B cell (primary cell): ENCODE measurements at regions not wholly inside any gene's neighbourhood (a gene's known extent, or its start where the extent isn't known, plus 50 kb on each side); places are given as distances from the start of the nearest gene placed in this dataset.

ENCODE experiments used
- ATAC-seq: fragments of 200-7000 bp; cut with Tn5 transposase; one replicate; pipeline ENCODE4 v1.10.0; 2021; ENCODE audit warnings: low read depth, mild to moderate bottlenecking, moderate number of reproducible peaks, moderate library complexity
- CTCF ChIA-PET: fragments of 350-600 bp; sonication (Branson Sonifier 250); formaldehyde crosslinking; loops from one replicate; lab custom pipeline; 2021; ENCODE audit warnings: antibody characterized with exemption, inconsistent platforms; lab: Charles Lee
- POLR2A ChIA-PET: fragments of 350-600 bp; sonication (Branson Sonifier 250); formaldehyde crosslinking; loops from one replicate; lab custom pipeline; 2021; ENCODE audit warnings: antibody characterized with exemption; lab: Charles Lee
- DNase-seq: peaks from one replicate; pipeline ENCODE4 v3.0.0; 2013
- H2AFZ ChIP-seq: 2 replicates; pipeline ENCODE4 v1.6.1; 2012; ENCODE audit warnings: mild to moderate bottlenecking, low read depth, low read length; ENCODE audit not compliant: insufficient read depth, poor library complexity, severe bottlenecking
- H3K27ac ChIP-seq, 2 donors: 1 replicate in 1 of 2; 2 replicates in 1 of 2; pipeline ENCODE4 v1.5.1; 2012 to 2013; ENCODE audit warnings: low read length in 2 of 2, mild to moderate bottlenecking in 2 of 2, moderate library complexity in 1 of 2
- H3K27me3 ChIP-seq, 4 experiments: fragments of 200-600 bp in 1 of 4; sonication (generic) in 1 of 4; replicated peaks in 1 of 4; 1 replicate in 2 of 4; 2 replicates in 2 of 4; pipeline versions ENCODE4 v1.6.1 to v1.7.0; 2013 to 2016; ENCODE audit warnings: low read length in 3 of 4, mild to moderate bottlenecking in 2 of 4, mixed read lengths in 1 of 4, moderate library complexity in 1 of 4; ENCODE audit not compliant: insufficient read depth in 4 of 4, control insufficient read depth in 3 of 4; ENCODE audit errors: control extremely low read depth in 1 of 4
- H3K36me3 ChIP-seq, 2 experiments: replicated peaks in 1 of 2; 1 replicate in 1 of 2; 2 replicates in 1 of 2; pipeline versions ENCODE4 v1.6.1 to v1.7.1; 2013; ENCODE audit warnings: low read length in 1 of 2; ENCODE audit not compliant: insufficient read depth in 2 of 2, control insufficient read depth in 1 of 2; ENCODE audit errors: control extremely low read depth in 1 of 2, extremely low read depth in 1 of 2
- H3K4me1 ChIP-seq, 2 donors: fragments of 200-600 bp in 1 of 2; sonication (generic) in 1 of 2; 1 replicate in 1 of 2; 2 replicates in 1 of 2; pipeline versions ENCODE4 v1.5.1 to v1.6.1; 2013 to 2017; ENCODE audit warnings: low read length in 2 of 2; ENCODE audit not compliant: control insufficient read depth in 2 of 2, insufficient read depth in 2 of 2
- H3K4me2 ChIP-seq: replicated peaks from 2 replicates; pipeline ENCODE3; 2012; ENCODE audit warnings: mild to moderate bottlenecking, low read depth, low read length; ENCODE audit not compliant: poor library complexity, severe bottlenecking
- H3K4me3 ChIP-seq, 5 experiments: fragments of 200-600 bp in 1 of 5; sonication (generic) in 1 of 5; 1 replicate in 3 of 5; 2 replicates in 2 of 5; pipeline versions ENCODE4 v1.5.1 to v1.7.0; 2011 to 2016; ENCODE audit warnings: low read length in 4 of 5, mild to moderate bottlenecking in 4 of 5, low read depth in 2 of 5, control low read depth in 1 of 5, moderate library complexity in 1 of 5; ENCODE audit not compliant: insufficient read depth in 1 of 5; ENCODE audit errors: control extremely low read depth in 1 of 5, extremely low read depth in 1 of 5
- H3K79me2 ChIP-seq: fragments of 200-600 bp; sonication (generic); one replicate; pipeline ENCODE4 v1.6.0; 2016; ENCODE audit warnings: low read length; ENCODE audit not compliant: control insufficient read depth, insufficient read depth
- H3K9ac ChIP-seq: fragments of 200-600 bp; sonication (generic); 2 replicates; pipeline ENCODE4 v1.6.1; 2017; ENCODE audit warnings: mild to moderate bottlenecking, low read length, moderate library complexity
- H3K9me3 ChIP-seq, 3 donors: one replicate each; pipeline versions ENCODE4 v1.6.1 to v1.7.1; 2013; ENCODE audit warnings: low read length in 2 of 3; ENCODE audit not compliant: control insufficient read depth in 2 of 3, insufficient read depth in 1 of 3; ENCODE audit errors: control extremely low read depth in 1 of 3
- H4K20me1 ChIP-seq: 2 replicates; pipeline ENCODE4 v1.6.0; 2012; ENCODE audit warnings: mild to moderate bottlenecking, low read length; ENCODE audit not compliant: insufficient read depth, control insufficient read depth, poor library complexity, severe bottlenecking
- H3K27ac Mint-ChIP-seq: one replicate; pipeline ENCODE4 v1.8.0; 2021; ENCODE audit warnings: mixed read lengths
- H3K27me3 Mint-ChIP-seq: one replicate; pipeline ENCODE4 v1.8.0; 2021; ENCODE audit warnings: mixed read lengths
- H3K4me1 Mint-ChIP-seq: one replicate; pipeline ENCODE4 v1.8.0; 2021; ENCODE audit warnings: mixed read lengths
- H3K4me3 Mint-ChIP-seq: one replicate; pipeline ENCODE4 v1.8.0; 2021; ENCODE audit warnings: mixed read lengths
- H3K9me3 Mint-ChIP-seq: one replicate; pipeline ENCODE4 v1.8.0; 2022; ENCODE audit warnings: mixed read lengths; ENCODE audit not compliant: insufficient read depth
- EZH2 ChIP-seq: IDR thresholded peaks from 2 replicates; pipeline ENCODE4 v1.6.1; 2012; ENCODE audit warnings: borderline replicate concordance, low read depth, mild to moderate bottlenecking, moderate library complexity, low read length; ENCODE audit not compliant: insufficient read depth, poor library complexity, severe bottlenecking
- WGBS: methylation state at CpG from one replicate; pipeline ENCODE4 v1.1.5; 2013; ENCODE audit warnings: missing lambda C conversion rate; ENCODE audit not compliant: insufficient coverage; 5-methylcytosine and 5-hydroxymethylcytosine counted together
- intact Hi-C: fragments of 100-400 bp; cut with micrococcal nuclease; formaldehyde crosslinking; loops from one replicate; pipeline ENCODE4 v1.10.0; 2022
- TF ChIP-seq, protein P1 (sequence below): fragments of 200-600 bp; IDR thresholded peaks from one replicate; pipeline ENCODE4 v1.8.0; 2022; ENCODE audit warnings: antibody characterized with exemption, mild to moderate bottlenecking

DNA sequence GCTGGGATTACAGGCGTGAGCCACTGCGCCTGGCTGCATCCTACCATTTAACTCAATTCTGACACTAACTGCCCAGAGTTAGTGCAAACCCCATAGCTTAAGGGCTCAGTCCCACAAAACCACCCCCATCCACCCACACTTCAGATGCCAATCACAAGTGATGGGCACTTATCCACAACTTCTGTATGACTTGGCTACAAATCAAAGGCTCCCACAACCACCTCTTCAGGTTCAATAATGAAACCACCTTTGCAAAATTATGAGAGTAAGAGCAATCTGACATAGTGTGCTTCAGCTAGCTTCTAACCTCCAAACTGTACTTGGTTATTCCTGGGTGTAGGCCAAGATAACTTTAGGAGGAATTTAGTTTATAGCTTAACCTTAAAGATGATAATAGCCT lies 51.3 kb upstream of the SLC35F5 start:
- DNase-seq (no peak), ATAC-seq (no peak)
- WGBS: 100% methylated on average over 2 of the region's 2 CpGs
- no peak overlapping the region for H3K4me2 ChIP-seq
- TF ChIP-seq, protein P1, sequence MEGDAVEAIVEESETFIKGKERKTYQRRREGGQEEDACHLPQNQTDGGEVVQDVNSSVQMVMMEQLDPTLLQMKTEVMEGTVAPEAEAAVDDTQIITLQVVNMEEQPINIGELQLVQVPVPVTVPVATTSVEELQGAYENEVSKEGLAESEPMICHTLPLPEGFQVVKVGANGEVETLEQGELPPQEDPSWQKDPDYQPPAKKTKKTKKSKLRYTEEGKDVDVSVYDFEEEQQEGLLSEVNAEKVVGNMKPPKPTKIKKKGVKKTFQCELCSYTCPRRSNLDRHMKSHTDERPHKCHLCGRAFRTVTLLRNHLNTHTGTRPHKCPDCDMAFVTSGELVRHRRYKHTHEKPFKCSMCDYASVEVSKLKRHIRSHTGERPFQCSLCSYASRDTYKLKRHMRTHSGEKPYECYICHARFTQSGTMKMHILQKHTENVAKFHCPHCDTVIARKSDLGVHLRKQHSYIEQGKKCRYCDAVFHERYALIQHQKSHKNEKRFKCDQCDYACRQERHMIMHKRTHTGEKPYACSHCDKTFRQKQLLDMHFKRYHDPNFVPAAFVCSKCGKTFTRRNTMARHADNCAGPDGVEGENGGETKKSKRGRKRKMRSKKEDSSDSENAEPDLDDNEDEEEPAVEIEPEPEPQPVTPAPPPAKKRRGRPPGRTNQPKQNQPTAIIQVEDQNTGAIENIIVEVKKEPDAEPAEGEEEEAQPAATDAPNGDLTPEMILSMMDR: no peak
- TF ChIP-seq EZH2: no peak
- no peak overlapping the region for H3K9ac ChIP-seq
- no peak overlapping the region for H2AFZ ChIP-seq
- no peaks in the 10 kb centered on the region for H3K9me3 Mint-ChIP-seq
- peaks cover 0 to 1% (median 0%) of the 10 kb centered on the region in 3 donors for H3K9me3 ChIP-seq
- H3K27me3 ChIP-seq: no peaks in the 10 kb centered on the region
- H3K36me3 ChIP-seq: no peaks in the 10 kb centered on the region
- ChIA-PET CTCF (no interaction called here), POLR2A (no interaction called here)
- H3K27me3 Mint-ChIP-seq: no peaks in the 10 kb centered on the region
- H3K4me3 Mint-ChIP-seq: no peak overlapping the region
- H3K79me2 ChIP-seq: no peaks in the 10 kb centered on the region
- no peak overlapping the region for H3K4me3 ChIP-seq
- H4K20me1 ChIP-seq: no peaks in the 10 kb centered on the region
- no peak overlapping the region for H3K27ac ChIP-seq
- intact Hi-C loops: no loop called here
- no peak overlapping the region for H3K27ac Mint-ChIP-seq
- H3K4me1 Mint-ChIP-seq: no peaks in the 10 kb centered on the region
- no peaks in the 10 kb centered on the region for H3K4me1 ChIP-seq

DNA sequence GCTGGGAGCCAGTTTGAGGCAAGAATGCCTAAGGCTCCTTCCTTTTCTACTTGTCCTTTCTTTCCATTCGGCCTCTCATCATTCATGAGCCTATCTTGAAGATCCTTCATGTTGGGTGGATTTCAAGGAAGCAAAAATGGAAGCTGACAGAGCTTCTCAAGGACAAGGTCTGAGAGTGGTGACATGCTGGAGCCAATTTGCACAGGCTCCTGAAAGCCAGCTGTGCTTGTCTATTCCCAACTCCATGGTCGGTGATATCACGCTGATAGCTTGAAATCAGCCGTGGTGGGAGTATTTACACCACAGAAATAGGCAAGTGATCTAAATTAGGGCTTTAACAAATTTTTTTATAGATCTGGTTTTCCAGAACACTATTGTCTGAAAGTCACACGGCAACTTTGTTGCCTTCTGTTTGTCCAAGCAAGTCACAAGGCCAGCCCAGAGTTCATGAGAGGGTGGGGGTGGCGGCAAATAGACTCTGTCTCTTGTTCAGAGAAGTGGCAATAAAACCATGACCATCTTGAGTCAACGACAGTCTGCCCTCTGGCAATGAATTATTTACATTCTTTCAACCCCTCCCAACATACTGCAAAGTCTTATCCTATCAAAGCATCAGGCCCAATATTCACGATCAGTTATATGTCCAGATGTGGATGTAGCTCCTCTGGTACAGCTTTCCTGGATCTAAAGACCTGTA lies 49.9 kb upstream of the SLC35F5 start:
- H3K9me3 Mint-ChIP-seq: no peaks in the 10 kb centered on the region
- Histone ChIP-seq H3K79me2 (no peaks in the 10 kb centered on the region), H2AFZ (no peak overlapping the region), H3K9ac (no peak overlapping the region), H3K27me3 (no peaks in the 10 kb centered on the region), H3K36me3 (no peaks in the 10 kb centered on the region), H4K20me1 (no peaks in the 10 kb centered on the region), H3K4me2 (no peak overlapping the region), H3K9me3 (peaks cover 0 to 1% (median 0%) of the 10 kb centered on the region in 3 donors), H3K27ac (no peak overlapping the region), H3K4me3 (no peak overlapping the region), H3K4me1 (no peaks in the 10 kb centered on the region)
- ChIA-PET POLR2A (no interaction called here), CTCF (no interaction called here)
- intact Hi-C loops: no loop called here
- WGBS: 100% methylated on average over 3 of the region's 8 CpGs
- H3K4me1 Mint-ChIP-seq: no peaks in the 10 kb centered on the region
- DNase-seq (no peak), ATAC-seq (no peak)
- TF ChIP-seq EZH2: no peak
- TF ChIP-seq, protein P1: no peak
- H3K4me3 Mint-ChIP-seq: no peak overlapping the region
- no peaks in the 10 kb centered on the region for H3K27me3 Mint-ChIP-seq
- no peak overlapping the region for H3K27ac Mint-ChIP-seq
